Endothelial cell of umbilical vein (primary cell): ENCODE measurements at regions not wholly inside any gene's neighbourhood (a gene's known extent, or its start where the extent isn't known, plus 50 kb on each side); places are given as distances from the start of the nearest gene placed in this dataset.

Experiments used
- EZH2 ChIP-seq: IDR thresholded peaks from 2 replicates; pipeline ENCODE4 v1.6.1; 2012; ENCODE audit warnings: borderline replicate concordance, low read depth, mild to moderate bottlenecking, moderate library complexity, low read length, inconsistent platforms; ENCODE audit not compliant: severe bottlenecking
- MYC ChIP-seq: IDR thresholded peaks from one replicate; pipeline ENCODE4 v1.6.1; 2011; ENCODE audit warnings: mild to moderate bottlenecking, low read depth, low read length
- POLR2A ChIP-seq: IDR thresholded peaks from 2 replicates; pipeline ENCODE4 v1.6.1; 2012; ENCODE audit warnings: low read depth, mild to moderate bottlenecking, control low read depth, low read length
- TF ChIP-seq, protein P1 (sequence below), 2 donors: IDR thresholded peaks; 1 replicate in 1 of 2; 2 replicates in 1 of 2; pipeline ENCODE4 v1.5.1; 2011; ENCODE audit warnings: low read length in 2 of 2, mild to moderate bottlenecking in 2 of 2, moderate library complexity in 2 of 2, control low read depth in 1 of 2, inconsistent platforms in 1 of 2, low read depth in 1 of 2; ENCODE audit not compliant: insufficient read depth in 1 of 2; ENCODE audit errors: extremely low read depth in 1 of 2
- TF ChIP-seq, protein P2 (sequence below): IDR thresholded peaks from 2 replicates; pipeline ENCODE4 v1.6.1; 2011; ENCODE audit not compliant: insufficient read depth, insufficient read length

DNA sequence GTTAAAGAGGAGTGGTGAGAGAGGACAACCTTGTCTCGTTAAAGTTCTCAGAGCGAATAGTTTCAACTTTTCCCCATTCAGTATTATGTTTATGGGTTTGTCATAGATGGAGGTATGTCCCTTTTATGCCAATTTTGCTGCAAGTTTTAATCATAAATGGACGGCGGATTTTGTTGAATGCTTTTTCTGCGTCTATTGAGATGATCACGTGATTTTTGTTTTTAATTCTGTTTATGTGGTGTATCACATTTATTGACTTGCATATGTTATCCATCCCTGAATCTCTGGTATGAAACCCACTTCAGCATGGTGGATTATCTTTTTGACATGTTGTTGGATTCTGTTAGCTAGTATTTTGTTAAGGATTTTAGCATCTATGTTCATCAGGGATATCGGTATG, 1123.8 kb upstream of the KLHL29 start:
- TF ChIP-seq POLR2A: no peak
- TF ChIP-seq, protein P1, sequence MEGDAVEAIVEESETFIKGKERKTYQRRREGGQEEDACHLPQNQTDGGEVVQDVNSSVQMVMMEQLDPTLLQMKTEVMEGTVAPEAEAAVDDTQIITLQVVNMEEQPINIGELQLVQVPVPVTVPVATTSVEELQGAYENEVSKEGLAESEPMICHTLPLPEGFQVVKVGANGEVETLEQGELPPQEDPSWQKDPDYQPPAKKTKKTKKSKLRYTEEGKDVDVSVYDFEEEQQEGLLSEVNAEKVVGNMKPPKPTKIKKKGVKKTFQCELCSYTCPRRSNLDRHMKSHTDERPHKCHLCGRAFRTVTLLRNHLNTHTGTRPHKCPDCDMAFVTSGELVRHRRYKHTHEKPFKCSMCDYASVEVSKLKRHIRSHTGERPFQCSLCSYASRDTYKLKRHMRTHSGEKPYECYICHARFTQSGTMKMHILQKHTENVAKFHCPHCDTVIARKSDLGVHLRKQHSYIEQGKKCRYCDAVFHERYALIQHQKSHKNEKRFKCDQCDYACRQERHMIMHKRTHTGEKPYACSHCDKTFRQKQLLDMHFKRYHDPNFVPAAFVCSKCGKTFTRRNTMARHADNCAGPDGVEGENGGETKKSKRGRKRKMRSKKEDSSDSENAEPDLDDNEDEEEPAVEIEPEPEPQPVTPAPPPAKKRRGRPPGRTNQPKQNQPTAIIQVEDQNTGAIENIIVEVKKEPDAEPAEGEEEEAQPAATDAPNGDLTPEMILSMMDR (IDR thresholded peaks at IDR 0.05; ENCODE audit: extremely low read depth in 1 of 2, insufficient read depth in 1 of 2, low read depth in 1 of 2, low read length in 2 of 2): no peak
- no peak for TF ChIP-seq MYC
- TF ChIP-seq EZH2: no peak
- TF ChIP-seq, protein P2, sequence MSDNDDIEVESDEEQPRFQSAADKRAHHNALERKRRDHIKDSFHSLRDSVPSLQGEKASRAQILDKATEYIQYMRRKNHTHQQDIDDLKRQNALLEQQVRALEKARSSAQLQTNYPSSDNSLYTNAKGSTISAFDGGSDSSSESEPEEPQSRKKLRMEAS: no peak
